GM20000 (cell line): ENCODE measurements at regions not wholly inside any gene's neighbourhood (a gene's known extent, or its start where the extent isn't known, plus 50 kb on each side); places are given as distances from the start of the nearest gene placed in this dataset.

Experiments used
- DNase-seq: peaks from one replicate; pipeline ENCODE4 v3.0.0; 2012; ENCODE audit warnings: low spot score
- CTCF ChIP-seq: IDR thresholded peaks from 2 replicates; pipeline ENCODE4 v1.5.1; 2012; ENCODE audit warnings: mild to moderate bottlenecking, control low read depth; ENCODE audit errors: extremely low read depth, missing control alignments

GRCh38 chr7:68200051-68200670, 1203.5 kb downstream of the TYW1 start:
- DNase-seq = no peak
- no peak for TF ChIP-seq CTCF

DNA sequence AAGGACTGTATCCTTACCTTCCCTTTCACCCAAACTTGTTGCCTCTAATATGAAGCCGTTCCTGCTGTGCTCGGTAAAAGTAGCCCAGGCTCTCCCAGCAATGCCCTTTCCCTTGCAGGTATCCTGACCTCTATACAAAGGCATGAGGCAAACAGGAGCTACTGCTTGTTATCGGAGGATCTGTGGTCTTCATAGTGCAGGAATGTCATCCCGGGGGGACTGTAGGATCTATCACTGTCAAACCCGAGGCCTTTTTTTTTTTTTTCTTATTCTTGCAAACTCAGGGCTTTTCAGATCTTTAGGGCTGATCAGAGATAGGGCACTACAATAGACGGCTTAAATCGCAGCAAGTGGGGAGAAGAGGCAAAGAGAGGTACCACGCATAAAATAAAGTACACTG, 1206.6 kb downstream of the TYW1 start:
- DNase-seq = no peak
- no peak for TF ChIP-seq CTCF

DNA sequence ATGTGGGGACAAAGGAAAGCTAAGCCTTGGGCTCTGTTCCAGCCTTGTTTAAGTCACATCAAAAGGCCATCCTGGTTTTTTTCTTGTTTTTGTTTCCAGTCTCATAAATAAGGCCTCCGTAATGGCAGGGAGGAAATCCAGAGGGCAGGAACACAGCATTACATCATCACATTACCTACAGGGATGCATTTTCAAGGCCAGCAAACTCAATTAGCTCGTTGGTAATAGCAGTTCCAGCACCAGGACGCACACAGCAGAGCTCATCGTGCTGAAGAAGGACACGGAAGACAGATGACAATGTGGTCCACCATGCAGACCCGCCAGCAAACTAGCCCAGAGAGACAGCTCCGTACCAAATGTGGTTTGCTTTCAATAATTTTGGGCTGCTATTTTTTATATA, 1209.2 kb downstream of the TYW1 start:
- TF ChIP-seq CTCF = no peak
- DNase-seq = no peak

GRCh38 chr7:68206946-68207485, 1210.4 kb downstream of the TYW1 start:
- TF ChIP-seq CTCF = no peak
- no peak for DNase-seq

- no peak for DNase-seq
- no peak for TF ChIP-seq CTCF
Observed at GRCh38 chr7:68207676-68208075, 1211.0 kb downstream of the TYW1 start.

DNA sequence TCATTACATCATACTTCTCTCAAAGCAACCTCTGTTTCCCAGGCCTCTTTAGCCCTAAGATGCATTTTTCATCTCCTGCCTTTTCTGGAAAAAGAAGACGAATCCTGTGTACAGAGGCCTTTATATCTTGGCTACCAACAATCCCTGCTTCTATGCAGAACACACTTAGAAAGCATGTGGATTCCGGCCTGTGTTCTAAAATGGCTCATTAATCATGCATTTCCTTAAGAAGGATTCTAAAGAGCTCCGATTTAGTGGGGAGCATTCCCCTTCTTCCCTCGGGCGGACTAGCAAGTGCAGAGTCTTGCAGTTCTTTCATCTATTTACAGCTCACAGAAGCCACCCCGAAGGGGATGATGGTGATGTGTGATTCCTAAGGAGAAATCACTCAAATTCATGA, 1212.9 kb downstream of the TYW1 start:
- no peak for DNase-seq
- TF ChIP-seq CTCF = no peak

DNA sequence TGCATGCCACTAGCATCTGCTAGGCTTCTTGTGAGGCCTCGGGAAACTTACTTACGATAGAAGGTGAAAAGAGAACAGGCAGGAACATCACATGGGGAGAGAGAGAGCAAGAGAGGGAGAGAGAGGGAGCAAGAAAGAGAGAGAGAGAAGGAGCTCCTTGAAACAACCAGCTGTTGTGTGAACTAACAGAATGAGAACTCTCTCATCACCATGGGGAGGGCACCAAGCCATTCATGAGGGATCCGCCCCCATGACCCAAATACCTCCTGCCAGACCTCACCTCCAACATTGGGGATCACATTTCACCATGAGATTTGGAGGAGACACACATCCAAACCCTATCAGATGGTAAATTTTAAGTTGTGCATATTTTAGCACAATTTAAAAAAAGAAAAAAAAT, 1217.2 kb downstream of the TYW1 start:
- no peak for DNase-seq
- no peak for TF ChIP-seq CTCF
